ENCODE measurements at regions not wholly inside any gene's neighbourhood (a gene's known extent, or its start where the extent isn't known, plus 50 kb on each side); places are given as distances from the start of the nearest gene placed in this dataset.

GRCh38 chr2:183224948-183225347 lies 100.7 kb downstream of the NUP35 start:
- no peak overlapping the region for H3K4me2 ChIP-seq (ENCODE audit: insufficient read depth, low read length)
- H2AFZ ChIP-seq (ENCODE audit: low read length), result no peak overlapping the region
- no peak for DNase-seq (ENCODE audit: insufficient read length, low spot score, missing footprints)
- H3K27ac ChIP-seq (ENCODE audit: low read depth, low read length), result no peak overlapping the region
- H4K20me1 ChIP-seq (ENCODE audit: insufficient read depth, low read length), result no peaks in the 10 kb centered on the region
- no peaks in the 10 kb centered on the region for H3K36me3 ChIP-seq (ENCODE audit: insufficient read depth, low read length)
- H3K4me1 ChIP-seq (ENCODE audit: insufficient read depth, low read length), result peaks cover 11% of the 10 kb centered on the region
- TF ChIP-seq CTCF (IDR thresholded peaks at IDR 0.05; ENCODE audit: extremely low read depth, low read depth, low read length), result no peak
- H3K27me3 ChIP-seq (ENCODE audit: insufficient read depth, low read length), result no peaks in the 10 kb centered on the region
- H3K4me3 ChIP-seq (ENCODE audit: insufficient read depth, low read length), result no peak overlapping the region
- no peaks in the 10 kb centered on the region for H3K79me2 ChIP-seq (ENCODE audit: insufficient read depth, low read length)
- no peaks in the 10 kb centered on the region for H3K9me3 ChIP-seq (ENCODE audit: low read depth, low read length)

GRCh38 chr2:183227176-183227575 lies 102.9 kb downstream of the NUP35 start:
- no peaks in the 10 kb centered on the region for H3K79me2 ChIP-seq (ENCODE audit: insufficient read depth, low read length)
- H3K4me3 ChIP-seq (ENCODE audit: insufficient read depth, low read length), result no peak overlapping the region
- no peak for DNase-seq (ENCODE audit: insufficient read length, low spot score, missing footprints)
- no peaks in the 10 kb centered on the region for H3K36me3 ChIP-seq (ENCODE audit: insufficient read depth, low read length)
- H3K9me3 ChIP-seq (ENCODE audit: low read depth, low read length), result no peaks in the 10 kb centered on the region
- no peak overlapping the region for H3K4me2 ChIP-seq (ENCODE audit: insufficient read depth, low read length)
- H3K27ac ChIP-seq (ENCODE audit: low read depth, low read length), result no peak overlapping the region
- peaks cover 11% of the 10 kb centered on the region for H3K4me1 ChIP-seq (ENCODE audit: insufficient read depth, low read length)
- no peak overlapping the region for H2AFZ ChIP-seq (ENCODE audit: low read length)
- no peaks in the 10 kb centered on the region for H3K27me3 ChIP-seq (ENCODE audit: insufficient read depth, low read length)
- H4K20me1 ChIP-seq (ENCODE audit: insufficient read depth, low read length), result no peaks in the 10 kb centered on the region
- no peak for TF ChIP-seq CTCF (IDR thresholded peaks at IDR 0.05; ENCODE audit: extremely low read depth, low read depth, low read length)

- no peak overlapping the region for H2AFZ ChIP-seq (ENCODE audit: low read length)
These were observed 105.1 kb downstream of the NUP35 start for GRCh38 chr2:183229386-183229785.

More at GRCh38 chr2:183229386-183229785, 105.1 kb downstream of the NUP35 start:
- no peak for TF ChIP-seq CTCF (IDR thresholded peaks at IDR 0.05; ENCODE audit: extremely low read depth, low read depth, low read length)
- Histone ChIP-seq H3K9me3 (ENCODE audit: low read depth, low read length) (no peaks in the 10 kb centered on the region), H3K79me2 (ENCODE audit: insufficient read depth, low read length) (no peaks in the 10 kb centered on the region), H3K4me2 (ENCODE audit: insufficient read depth, low read length) (no peak overlapping the region), H3K27ac (ENCODE audit: low read depth, low read length) (no peak overlapping the region), H3K4me3 (ENCODE audit: insufficient read depth, low read length) (no peak overlapping the region), H4K20me1 (ENCODE audit: insufficient read depth, low read length) (no peaks in the 10 kb centered on the region), H3K27me3 (ENCODE audit: insufficient read depth, low read length) (no peaks in the 10 kb centered on the region), H3K4me1 (ENCODE audit: insufficient read depth, low read length) (peaks cover 11% of the 10 kb centered on the region), H3K36me3 (ENCODE audit: insufficient read depth, low read length) (no peaks in the 10 kb centered on the region)
- peak; percentile 34 for DNase-seq (ENCODE audit: insufficient read length, low spot score, missing footprints)

Measured in osteoblast (primary cell).